HepG2 (cell line): ENCODE measurements at regions not wholly inside any gene's neighbourhood (a gene's known extent, or its start where the extent isn't known, plus 50 kb on each side); places are given as distances from the start of the nearest gene placed in this dataset.

Experiments used
- ATAC-seq: fragments of 200-7000 bp; cut with Tn5 transposase; 3 replicates; pipeline ENCODE4 v1.9.1; 2020; ENCODE audit warnings: mild to moderate bottlenecking, moderate library complexity
- BruUV-seq: library from RNA; stranded (reverse); fragments of 400-500 nt; replicated peaks from 2 replicates; lab custom pipeline; 2021; lab: Mats Ljungman, UMichigan
- CTCF ChIA-PET: fragments of 300-600 bp; formaldehyde crosslinking; extraction: SDS; loops from one replicate; lab custom pipeline; 2021; ENCODE audit warnings: low total read pairs, inconsistent platforms, low intra/inter-chr PET ratio; lab: Yijun Ruan, JAX
- POLR2A ChIA-PET: fragments of 350-600 bp; sonication (Branson Sonifier 250); formaldehyde crosslinking; loops from one replicate; lab custom pipeline; 2020; ENCODE audit warnings: antibody characterized with exemption, inconsistent platforms; lab: Yijun Ruan, JAX
- DNase-seq: peaks from one replicate; pipeline ENCODE4 v3.0.0-alpha.2; 2015; ENCODE audit warnings: low spot score
- FAIRE-seq: peaks from 3 replicates; lab custom pipeline; 2011; peaks lifted over from hg19 to GRCh38; lab: Jason Lieb, UNC
- H2AFZ ChIP-seq: one replicate; pipeline ENCODE4 v1.6.1; 2011; ENCODE audit warnings: low read length, inconsistent platforms
- H3K27ac ChIP-seq: fragments of 300-600 bp; 3 replicates; pipeline ENCODE4 v1.8.0; 2011; ENCODE audit warnings: mixed run types, mild to moderate bottlenecking, mixed read lengths, low read length, inconsistent platforms; ENCODE audit not compliant: insufficient read depth; ENCODE audit errors: extremely low read length
- H3K27me3 ChIP-seq, 2 experiments: fragments of 200-600 bp in 1 of 2; 2 replicates in 1 of 2; 3 replicates in 1 of 2; pipeline versions ENCODE4 v1.6.0 to v1.8.0; 2011; ENCODE audit warnings: low read length in 2 of 2, mild to moderate bottlenecking in 2 of 2, moderate library complexity in 2 of 2, inconsistent platforms in 1 of 2; ENCODE audit not compliant: insufficient read depth in 2 of 2, control insufficient read depth in 1 of 2
- H3K36me3 ChIP-seq, 2 experiments: fragments of 200-600 bp in 1 of 2; replicated peaks in 1 of 2; 2 replicates in 1 of 2; 3 replicates in 1 of 2; pipeline versions ENCODE4 v1.5.1 to v1.8.0; 2011; ENCODE audit warnings: low read length in 2 of 2, inconsistent platforms in 1 of 2; ENCODE audit not compliant: insufficient read depth in 2 of 2, control insufficient read depth in 1 of 2
- H3K4me1 ChIP-seq: 2 replicates; pipeline ENCODE4 v1.5.1; 2012; ENCODE audit warnings: low read length, inconsistent platforms; ENCODE audit not compliant: insufficient read depth
- H3K4me2 ChIP-seq: 2 replicates; pipeline ENCODE4 v1.6.0; 2011; ENCODE audit warnings: low read depth, low read length, inconsistent platforms
- H3K4me3 ChIP-seq, 3 experiments: fragments of 200-600 bp in 1 of 3; sonication (generic), shearing (Covaris generic) in 1 of 3; replicated peaks in 1 of 3; 2 replicates each; pipeline ENCODE4 v1.5.1; 2011 to 2016; ENCODE audit warnings: low read length in 3 of 3, inconsistent platforms in 2 of 3, low read depth in 2 of 3, mild to moderate bottlenecking in 2 of 3, control low read depth in 1 of 3, mixed read lengths in 1 of 3; ENCODE audit not compliant: insufficient read depth in 1 of 3
- H3K79me2 ChIP-seq: one replicate; pipeline ENCODE4 v1.6.1; 2011; ENCODE audit warnings: low read length, inconsistent platforms; ENCODE audit not compliant: insufficient read depth
- H3K9ac ChIP-seq: 2 replicates; pipeline ENCODE4 v1.6.0; 2011; ENCODE audit warnings: mild to moderate bottlenecking, low read depth, low read length, inconsistent platforms; ENCODE audit not compliant: insufficient read depth
- H3K9me3 ChIP-seq: 2 replicates; pipeline ENCODE4 v1.5.1; 2012; ENCODE audit warnings: mild to moderate bottlenecking, low read length
- H4K20me1 ChIP-seq: 2 replicates; pipeline ENCODE4 v1.6.0; 2011; ENCODE audit warnings: inconsistent platforms, mild to moderate bottlenecking, low read length, moderate library complexity; ENCODE audit not compliant: insufficient read depth
- CENPT ChIP-seq: sonication (generic); formaldehyde crosslinking; IDR thresholded peaks from 2 replicates; pipeline ENCODE4 v1.8.0; 2022; ENCODE audit warnings: low read depth, mild to moderate bottlenecking, moderate library complexity, missing genetic modification reagents
- HES4 ChIP-seq: sonication (generic); formaldehyde crosslinking; IDR thresholded peaks from 2 replicates; pipeline ENCODE4 v1.9.0; 2021; ENCODE audit warnings: mild to moderate bottlenecking, missing genetic modification reagents, borderline replicate concordance
- MAFF ChIP-seq: IDR thresholded peaks from 2 replicates; pipeline ENCODE4 v1.6.1; 2011; ENCODE audit warnings: low read depth, low read length, improper control_type of control experiment
- MAFK ChIP-seq, 2 experiments: IDR thresholded peaks in 1 of 2; conservative IDR thresholded peaks in 1 of 2; 2 replicates each; pipeline ENCODE4 v1.6.1; 2011; ENCODE audit warnings: improper control_type of control experiment in 2 of 2, low read length in 2 of 2
- MATR3 ChIP-seq: sonication (generic); formaldehyde crosslinking; IDR thresholded peaks from 2 replicates; pipeline ENCODE4 v1.4.0; 2020; ENCODE audit warnings: missing genetic modification reagents
- MTA3 ChIP-seq: sonication (generic); formaldehyde crosslinking; IDR thresholded peaks from 2 replicates; pipeline ENCODE4 v1.4.0; 2020; ENCODE audit warnings: missing genetic modification reagents
- NAIF1 ChIP-seq: sonication (generic); formaldehyde crosslinking; IDR thresholded peaks from 2 replicates; pipeline ENCODE4 v1.5.0; 2020; ENCODE audit warnings: mild to moderate bottlenecking, missing genetic modification reagents, borderline replicate concordance
- PAF1 ChIP-seq: IDR thresholded peaks from 2 replicates; pipeline ENCODE4 v1.6.1; 2016; ENCODE audit warnings: missing genetic modification reagents, missing compliant biosample characterization
- PHF21A ChIP-seq: sonication (generic); formaldehyde crosslinking; IDR thresholded peaks from 2 replicates; pipeline ENCODE4 v1.5.0; 2020; ENCODE audit warnings: mild to moderate bottlenecking, missing genetic modification reagents
- STAT6 ChIP-seq: sonication (generic); formaldehyde crosslinking; IDR thresholded peaks from 2 replicates; pipeline ENCODE4 v1.4.0; 2020; ENCODE audit warnings: missing genetic modification reagents, mild to moderate bottlenecking, borderline replicate concordance
- ZNF530 ChIP-seq: sonication (generic); formaldehyde crosslinking; IDR thresholded peaks from 2 replicates; pipeline ENCODE4 v1.5.0; 2020; ENCODE audit warnings: low read depth, mild to moderate bottlenecking, missing genetic modification reagents
- ZNF776 ChIP-seq: sonication (generic); formaldehyde crosslinking; IDR thresholded peaks from 2 replicates; pipeline ENCODE4 v1.4.0; 2020; ENCODE audit warnings: mild to moderate bottlenecking, missing genetic modification reagents
- WGBS: methylation state at CpG from one replicate; pipeline ENCODE4 v1.1.6; 2017; ENCODE audit warnings: low lambda C conversion rate; 5-methylcytosine and 5-hydroxymethylcytosine counted together
- in situ Hi-C: cut with HindIII; loops from 2 replicates; pipeline ENCODE4 v1.10.0; 2017; ENCODE audit warnings: low pct_unique_long_range_greater_than_20kb; ENCODE audit not compliant: extremely low pct_ligation_motif_present
- intact Hi-C: fragments of 100-400 bp; cut with micrococcal nuclease; formaldehyde crosslinking; loops from one replicate; pipeline ENCODE4 v1.10.0; 2022; ENCODE audit not compliant: unreplicated experiment
- TF ChIP-seq, protein P1 (sequence below): IDR thresholded peaks from 2 replicates; pipeline ENCODE4 v1.6.1; 2016; ENCODE audit warnings: mild to moderate bottlenecking

GRCh38 chr3:30461311-30461710, 145.1 kb upstream of the TGFBR2 start:
- ATAC-seq (no peak), DNase-seq (no peak), FAIRE-seq (no peak)
- ChIA-PET POLR2A (no interaction called here), CTCF (no interaction called here)
- Histone ChIP-seq H2AFZ (no peak overlapping the region), H3K27me3 (no peaks in the 10 kb centered on the region; a peak in 1 of 5 replicates), H3K4me1 (no peaks in the 10 kb centered on the region; the same call in 1 of the 2 replicates), H3K4me3 (no peak overlapping the region), H3K36me3 (no peaks in the 10 kb centered on the region), H4K20me1 (no peaks in the 10 kb centered on the region), H3K79me2 (no peaks in the 10 kb centered on the region), H3K9ac (no peak overlapping the region), H3K9me3 (no peaks in the 10 kb centered on the region), H3K4me2 (no peak overlapping the region), H3K27ac (no peak overlapping the region)
- WGBS = 60% methylated on average over 2 of the region's 2 CpGs
- TF ChIP-seq ZNF530 (no peak), MAFK (conservative IDR thresholded peaks at IDR 0.05 in 1 of 2, IDR thresholded peaks at IDR 0.05 in 1 of 2; ENCODE audit: low read length in 2 of 2) (peak; percentile 79 to 85), HES4 (CRISPR knock-in tag) (no peak), MAFF (peak; percentile 80), ZNF776 (no peak), NAIF1 (CRISPR knock-in tag) (no peak), PHF21A (CRISPR knock-in tag) (no peak), MATR3 (CRISPR knock-in tag) (no peak), PAF1 (CRISPR knock-in tag) (no peak), MTA3 (CRISPR knock-in tag) (no peak), CENPT (CRISPR knock-in tag) (no peak), STAT6 (CRISPR knock-in tag) (no peak)
- TF ChIP-seq, protein P1, sequence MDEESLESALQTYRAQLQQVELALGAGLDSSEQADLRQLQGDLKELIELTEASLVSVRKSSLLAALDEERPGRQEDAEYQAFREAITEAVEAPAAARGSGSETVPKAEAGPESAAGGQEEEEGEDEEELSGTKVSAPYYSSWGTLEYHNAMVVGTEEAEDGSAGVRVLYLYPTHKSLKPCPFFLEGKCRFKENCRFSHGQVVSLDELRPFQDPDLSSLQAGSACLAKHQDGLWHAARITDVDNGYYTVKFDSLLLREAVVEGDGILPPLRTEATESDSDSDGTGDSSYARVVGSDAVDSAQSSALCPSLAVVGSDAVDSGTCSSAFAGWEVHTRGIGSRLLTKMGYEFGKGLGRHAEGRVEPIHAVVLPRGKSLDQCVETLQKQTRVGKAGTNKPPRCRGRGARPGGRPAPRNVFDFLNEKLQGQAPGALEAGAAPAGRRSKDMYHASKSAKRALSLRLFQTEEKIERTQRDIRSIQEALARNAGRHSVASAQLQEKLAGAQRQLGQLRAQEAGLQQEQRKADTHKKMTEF (CRISPR knock-in tag) = no peak
- no TSS peak for BruUV-seq
- in situ Hi-C loops = no loop called here
- intact Hi-C loops = no loop called here
